ENCODE measurements at regions not wholly inside any gene's neighbourhood (a gene's known extent, or its start where the extent isn't known, plus 50 kb on each side); places are given as distances from the start of the nearest gene placed in this dataset.
A peak's percentile ranks its signal among the peaks of the same experiment; 100 is the strongest.
"Not testable (repeated sequence)": the region's sequence is repeated elsewhere in the genome, so short reads cannot be mapped to it uniquely, and the experiment has no call there.

- DNase-seq (ENCODE audit: low read depth): no peak
Observed at GRCh38 chr2:236903978-236904377, 181.7 kb upstream of the COPS8 start.

- DNase-seq (ENCODE audit: low read depth): no peak
Observed at GRCh38 chr2:236904389-236905263, 181.1 kb upstream of the COPS8 start.

GRCh38 chr2:236905976-236906375 is 179.7 kb upstream of the COPS8 start:
- no peak for DNase-seq (ENCODE audit: low read depth)

GRCh38 chr2:236908439-236909192 is 177.1 kb upstream of the COPS8 start:
- DNase-seq (ENCODE audit: low read depth): no peak

- DNase-seq (ENCODE audit: low read depth): no peak
Observed at GRCh38 chr2:236909193-236909504, 176.5 kb upstream of the COPS8 start.

GRCh38 chr2:236909802-236910201 is 175.9 kb upstream of the COPS8 start:
- no peak for DNase-seq (ENCODE audit: low read depth)

GRCh38 chr2:236910781-236911495 is 174.8 kb upstream of the COPS8 start:
- DNase-seq (ENCODE audit: low read depth): no peak

- DNase-seq (ENCODE audit: low read depth): no peak
Observed at GRCh38 chr2:236912326-236913120, 173.2 kb upstream of the COPS8 start.

- no peak for DNase-seq (ENCODE audit: low read depth)
Observed at GRCh38 chr2:236915186-236915585, 170.5 kb upstream of the COPS8 start.

GRCh38 chr2:236915726-236916125 is 170.0 kb upstream of the COPS8 start:
- DNase-seq (ENCODE audit: low read depth): no peak

- no peak for DNase-seq (ENCODE audit: low read depth)
Observed at GRCh38 chr2:236916181-236916580, 169.5 kb upstream of the COPS8 start.

- DNase-seq (ENCODE audit: low read depth): no peak
Observed at GRCh38 chr2:236916651-236917050, 169.0 kb upstream of the COPS8 start.

- DNase-seq (ENCODE audit: low read depth): no peak
Observed at GRCh38 chr2:236917164-236917563, 168.5 kb upstream of the COPS8 start.

- DNase-seq (ENCODE audit: low read depth): no peak
Observed at GRCh38 chr2:236918545-236918944, 167.1 kb upstream of the COPS8 start.

GRCh38 chr2:236919209-236919608 is 166.5 kb upstream of the COPS8 start:
- peak; percentile 27 for DNase-seq (ENCODE audit: low read depth)

GRCh38 chr2:236919801-236920379 is 165.8 kb upstream of the COPS8 start:
- not testable (repeated sequence) for DNase-seq (ENCODE audit: low read depth)

- DNase-seq (ENCODE audit: low read depth): no peak
Observed at GRCh38 chr2:236922061-236922460, 163.6 kb upstream of the COPS8 start.

- no peak for DNase-seq (ENCODE audit: low read depth)
Observed at GRCh38 chr2:236928380-236929037, 157.2 kb upstream of the COPS8 start.

GRCh38 chr2:236932831-236933361 is 152.8 kb upstream of the COPS8 start:
- DNase-seq (ENCODE audit: low read depth): peak; percentile 10

GRCh38 chr2:236934166-236934565 is 151.5 kb upstream of the COPS8 start:
- no peak for DNase-seq (ENCODE audit: low read depth)

GRCh38 chr2:236934656-236935055 is 151.0 kb upstream of the COPS8 start:
- no peak for DNase-seq (ENCODE audit: low read depth)

Measured in EH (cell line).